Endothelial cell of umbilical vein (primary cell): ENCODE measurements at regions not wholly inside any gene's neighbourhood (a gene's known extent, or its start where the extent isn't known, plus 50 kb on each side); places are given as distances from the start of the nearest gene placed in this dataset.

Experiments
- POLR2A ChIP-seq: IDR thresholded peaks from 2 replicates; pipeline ENCODE4 v1.6.1; 2012; ENCODE audit warnings: low read depth, mild to moderate bottlenecking, control low read depth, low read length
- POLR2AphosphoS5 ChIP-seq: IDR thresholded peaks from 2 replicates; pipeline ENCODE4 v1.6.1; 2012; ENCODE audit warnings: low read depth, mild to moderate bottlenecking, control low read depth, low read length, moderate library complexity; ENCODE audit not compliant: insufficient read depth
- TF ChIP-seq, protein P1 (sequence below), 2 donors: IDR thresholded peaks; 1 replicate in 1 of 2; 2 replicates in 1 of 2; pipeline ENCODE4 v1.5.1; 2011; ENCODE audit warnings: low read length in 2 of 2, mild to moderate bottlenecking in 2 of 2, moderate library complexity in 2 of 2, control low read depth in 1 of 2, inconsistent platforms in 1 of 2, low read depth in 1 of 2; ENCODE audit not compliant: insufficient read depth in 1 of 2; ENCODE audit errors: extremely low read depth in 1 of 2

- TF ChIP-seq, protein P1, sequence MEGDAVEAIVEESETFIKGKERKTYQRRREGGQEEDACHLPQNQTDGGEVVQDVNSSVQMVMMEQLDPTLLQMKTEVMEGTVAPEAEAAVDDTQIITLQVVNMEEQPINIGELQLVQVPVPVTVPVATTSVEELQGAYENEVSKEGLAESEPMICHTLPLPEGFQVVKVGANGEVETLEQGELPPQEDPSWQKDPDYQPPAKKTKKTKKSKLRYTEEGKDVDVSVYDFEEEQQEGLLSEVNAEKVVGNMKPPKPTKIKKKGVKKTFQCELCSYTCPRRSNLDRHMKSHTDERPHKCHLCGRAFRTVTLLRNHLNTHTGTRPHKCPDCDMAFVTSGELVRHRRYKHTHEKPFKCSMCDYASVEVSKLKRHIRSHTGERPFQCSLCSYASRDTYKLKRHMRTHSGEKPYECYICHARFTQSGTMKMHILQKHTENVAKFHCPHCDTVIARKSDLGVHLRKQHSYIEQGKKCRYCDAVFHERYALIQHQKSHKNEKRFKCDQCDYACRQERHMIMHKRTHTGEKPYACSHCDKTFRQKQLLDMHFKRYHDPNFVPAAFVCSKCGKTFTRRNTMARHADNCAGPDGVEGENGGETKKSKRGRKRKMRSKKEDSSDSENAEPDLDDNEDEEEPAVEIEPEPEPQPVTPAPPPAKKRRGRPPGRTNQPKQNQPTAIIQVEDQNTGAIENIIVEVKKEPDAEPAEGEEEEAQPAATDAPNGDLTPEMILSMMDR (IDR thresholded peaks at IDR 0.05; ENCODE audit: extremely low read depth in 1 of 2, insufficient read depth in 1 of 2, low read depth in 1 of 2, low read length in 2 of 2): no peak
- no peak for TF ChIP-seq POLR2AphosphoS5
- TF ChIP-seq POLR2A: no peak
These were observed 175.7 kb upstream of the DDHD1 start for GRCh38 chr14:53328841-53329240.
